ENCODE measurements at regions not wholly inside any gene's neighbourhood (a gene's known extent, or its start where the extent isn't known, plus 50 kb on each side); places are given as distances from the start of the nearest gene placed in this dataset.
"Not testable (repeated sequence)": the region's sequence is repeated elsewhere in the genome, so short reads cannot be mapped to it uniquely, and the experiment has no call there.

DNA sequence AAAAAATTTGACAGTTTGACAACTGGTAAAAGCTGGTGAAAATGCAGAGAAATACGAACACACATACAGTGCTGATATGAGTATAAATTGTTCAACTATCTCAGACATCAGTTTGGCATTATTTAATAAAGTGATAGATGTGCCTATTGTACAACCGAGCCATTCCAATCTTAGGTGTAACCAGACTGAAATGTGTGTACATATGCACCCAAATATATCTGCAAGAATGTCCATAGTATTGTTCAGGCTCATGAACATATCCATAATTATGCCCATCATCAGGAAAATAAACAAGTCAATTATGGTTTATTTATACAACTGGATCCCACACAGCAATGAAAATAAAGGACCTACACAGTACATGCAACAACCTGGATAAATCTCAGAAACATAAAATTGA lies 188.9 kb upstream of the DDX53 start:
- in situ Hi-C loops (cut with HindIII; ENCODE audit: low pct_unique_long_range_greater_than_20kb, low sequenced_read_pairs): no loop called here
- DNase-seq (ENCODE audit: low read depth, low spot score): no peak

DNA sequence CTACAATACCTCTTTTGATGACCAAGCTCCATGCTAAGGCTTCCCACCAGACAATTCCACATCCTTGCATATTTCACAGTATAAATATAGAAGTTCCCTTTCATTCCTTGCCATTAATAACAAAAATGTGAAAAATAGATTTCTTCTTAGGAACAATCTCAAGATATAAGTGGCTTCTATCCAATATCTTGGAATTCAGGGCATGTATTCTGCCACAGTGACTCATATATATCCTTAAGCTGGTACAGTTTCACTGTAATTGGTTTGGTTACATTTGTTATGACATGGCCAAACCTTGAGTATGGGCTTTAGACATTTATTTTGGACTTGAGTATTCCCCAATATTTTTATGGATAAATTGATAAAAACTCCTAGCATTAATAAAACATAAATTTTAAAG lies 181.7 kb upstream of the DDX53 start:
- in situ Hi-C loops (cut with HindIII; ENCODE audit: low pct_unique_long_range_greater_than_20kb, low sequenced_read_pairs): no loop called here
- DNase-seq (ENCODE audit: low read depth, low spot score): no peak

DNA sequence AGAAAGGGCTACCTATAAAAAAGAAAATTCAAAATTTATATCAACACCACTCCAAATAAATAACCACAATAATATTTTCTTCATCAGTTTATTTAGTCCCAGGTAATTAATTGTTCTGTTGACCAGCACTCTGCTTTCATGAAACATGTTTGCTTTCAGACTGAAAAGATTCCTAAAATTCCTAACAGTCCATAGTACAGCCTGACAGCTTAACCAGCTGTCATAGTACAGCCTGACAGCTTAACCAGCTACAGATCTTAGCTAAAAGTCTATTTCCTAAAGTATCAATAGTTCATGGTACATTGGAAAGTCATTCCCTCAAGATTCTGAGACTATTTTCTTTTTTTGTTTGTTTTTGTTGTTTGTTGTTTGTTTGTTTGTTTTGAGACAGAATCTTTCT lies 144.1 kb upstream of the DDX53 start:
- in situ Hi-C loops (cut with HindIII; ENCODE audit: low pct_unique_long_range_greater_than_20kb, low sequenced_read_pairs): no loop called here
- no peak for DNase-seq (ENCODE audit: low read depth, low spot score)

DNA sequence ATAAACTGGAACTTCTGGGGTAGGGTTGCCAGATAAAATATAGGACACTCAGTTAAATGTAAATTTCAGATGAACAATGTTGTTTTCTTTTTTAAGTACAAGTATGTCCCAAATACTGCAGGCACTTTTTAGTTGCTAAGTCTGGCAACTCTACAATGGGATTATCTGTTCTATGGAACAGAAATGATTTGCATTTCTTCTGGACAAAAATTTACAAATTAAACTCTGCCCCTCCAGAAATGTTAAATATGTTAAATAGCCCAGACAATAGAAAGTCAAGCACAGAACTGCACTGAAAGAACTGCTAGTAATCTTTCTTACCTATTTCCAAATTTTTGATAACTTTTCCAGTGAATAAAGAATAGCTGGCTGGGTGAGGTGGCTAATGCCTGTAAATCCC lies 140.1 kb upstream of the DDX53 start:
- in situ Hi-C loops (cut with HindIII; ENCODE audit: low pct_unique_long_range_greater_than_20kb, low sequenced_read_pairs): no loop called here

DNA sequence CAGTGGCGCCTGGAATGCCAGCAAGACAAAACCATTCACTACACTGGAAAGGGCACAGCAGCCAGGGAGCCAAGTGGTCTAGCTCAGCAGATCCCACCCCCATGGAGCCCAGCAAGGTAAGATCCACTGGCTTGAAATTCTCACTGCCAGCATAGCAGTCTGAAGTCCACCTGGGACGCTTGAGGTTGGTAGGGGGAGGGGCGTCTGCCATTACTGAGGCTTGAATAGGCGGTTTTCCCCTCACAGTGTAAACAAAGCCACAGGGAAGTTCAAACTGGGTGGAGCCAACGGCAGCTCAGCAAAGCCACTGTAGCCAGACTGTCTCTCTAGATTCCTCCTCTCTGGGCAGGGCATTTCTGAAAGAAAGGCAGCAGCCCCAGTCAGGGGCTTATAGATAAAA lies 133.0 kb upstream of the DDX53 start:
- in situ Hi-C loops (cut with HindIII; ENCODE audit: low pct_unique_long_range_greater_than_20kb, low sequenced_read_pairs); DNase-seq (ENCODE audit: low read depth, low spot score): not testable (repeated sequence)

More for the DNA sequence above, 140.1 kb upstream of the DDX53 start:
- DNase-seq (ENCODE audit: low read depth, low spot score): no peak

DNA sequence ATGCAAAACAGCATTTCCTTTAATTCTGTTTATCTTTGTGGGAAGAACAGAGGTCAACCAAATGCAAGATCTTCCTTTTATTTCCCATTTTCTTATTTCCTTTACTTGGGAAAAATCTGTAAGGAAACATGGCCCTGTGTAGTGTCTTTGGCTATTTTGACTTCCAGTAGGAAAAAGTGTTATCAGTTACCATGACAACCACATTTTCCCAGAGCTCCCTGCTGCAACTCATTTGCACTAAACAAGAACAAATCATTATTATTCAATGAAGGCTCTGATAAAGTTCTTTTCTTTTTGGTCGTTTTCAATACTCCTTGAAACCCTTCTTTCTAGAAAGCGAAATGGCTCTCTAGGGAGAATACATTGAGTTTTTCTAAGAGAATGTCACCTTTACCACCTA lies 117.2 kb upstream of the DDX53 start:
- in situ Hi-C loops (cut with HindIII; ENCODE audit: low pct_unique_long_range_greater_than_20kb, low sequenced_read_pairs): no loop called here
- DNase-seq (ENCODE audit: low read depth, low spot score): no peak

DNA sequence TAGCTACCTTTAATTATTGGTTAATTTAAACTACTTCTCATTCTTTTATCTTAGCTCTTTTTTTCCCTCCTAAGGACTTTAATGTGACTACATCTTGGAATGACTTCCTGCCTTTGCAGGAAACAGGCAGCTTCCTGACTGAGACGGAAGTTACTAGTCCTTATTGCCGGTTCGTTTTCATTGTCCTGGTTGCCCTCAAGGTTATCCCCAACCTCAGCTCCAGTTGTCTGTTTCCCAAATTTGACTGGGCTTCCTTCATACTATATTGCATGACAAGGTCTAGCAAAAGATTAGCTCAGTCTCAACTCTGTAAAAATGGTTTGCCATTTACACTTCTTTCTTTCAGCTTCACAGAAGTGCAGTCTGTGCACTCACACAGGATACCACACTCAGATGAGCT lies 109.9 kb upstream of the DDX53 start:
- DNase-seq (ENCODE audit: low read depth, low spot score): no peak
- in situ Hi-C loops (cut with HindIII; ENCODE audit: low pct_unique_long_range_greater_than_20kb, low sequenced_read_pairs): no loop called here

DNA sequence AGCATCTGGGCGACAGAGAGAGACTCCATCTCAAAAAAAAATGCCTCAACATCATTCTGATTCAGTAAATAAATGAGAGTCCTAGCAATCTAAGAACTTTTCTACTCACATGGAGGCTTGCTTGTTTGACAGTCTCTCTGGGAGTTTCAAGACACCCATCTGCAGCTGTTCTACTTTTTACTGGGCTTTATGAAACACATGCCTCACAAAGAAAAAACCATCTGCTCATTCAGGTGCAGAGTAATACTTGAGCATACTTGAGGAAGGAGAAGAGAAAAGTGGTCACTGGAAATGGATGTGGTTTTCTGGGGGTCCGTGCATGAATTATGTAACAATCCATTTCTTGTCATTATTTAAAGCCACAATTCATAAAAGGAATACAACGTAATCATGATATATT lies 87.1 kb upstream of the DDX53 start:
- in situ Hi-C loops (cut with HindIII; ENCODE audit: low pct_unique_long_range_greater_than_20kb, low sequenced_read_pairs): no loop called here
- no peak for DNase-seq (ENCODE audit: low read depth, low spot score)

DNA sequence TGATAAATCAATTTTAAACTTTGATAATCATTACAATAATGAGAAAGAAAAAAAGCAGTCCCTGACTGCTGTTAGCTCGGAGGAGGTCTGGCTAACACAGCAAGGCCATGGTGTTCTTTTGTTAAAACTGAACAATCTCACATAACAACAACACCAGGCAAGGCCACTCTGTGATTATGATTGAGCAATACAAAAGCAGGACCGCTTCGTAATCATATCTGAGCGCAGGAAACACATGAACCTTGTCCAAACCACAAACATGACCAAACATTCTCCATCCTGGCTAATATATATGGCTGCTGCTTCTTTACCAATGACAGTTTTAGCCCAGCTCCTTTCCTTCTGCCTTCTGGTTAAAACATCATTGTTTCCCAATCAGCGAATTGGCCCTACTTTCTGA lies 76.8 kb upstream of the DDX53 start:
- no peak for DNase-seq (ENCODE audit: low read depth, low spot score)
- in situ Hi-C loops (cut with HindIII; ENCODE audit: low pct_unique_long_range_greater_than_20kb, low sequenced_read_pairs): no loop called here

DNA sequence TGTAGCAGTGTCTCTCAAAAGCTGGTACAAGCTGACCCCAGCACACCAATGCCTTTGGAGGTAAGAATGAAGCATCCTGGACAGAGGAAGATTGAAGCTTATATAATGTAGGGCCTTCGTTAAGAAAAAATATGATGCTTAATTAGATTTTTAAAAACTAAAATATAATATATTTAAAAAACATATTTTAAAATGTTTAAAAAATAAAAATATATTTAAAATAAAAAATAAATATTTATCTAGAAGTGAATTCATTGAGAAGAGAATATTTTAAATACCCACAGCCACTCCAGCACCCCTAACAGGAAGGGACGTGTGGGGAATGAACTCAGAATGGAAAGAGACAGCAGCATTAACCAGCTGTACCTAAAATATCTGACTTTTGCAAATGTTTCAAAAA lies 65.1 kb upstream of the DDX53 start:
- no peak for DNase-seq (ENCODE audit: low read depth, low spot score)
- in situ Hi-C loops (cut with HindIII; ENCODE audit: low pct_unique_long_range_greater_than_20kb, low sequenced_read_pairs): no loop called here

DNA sequence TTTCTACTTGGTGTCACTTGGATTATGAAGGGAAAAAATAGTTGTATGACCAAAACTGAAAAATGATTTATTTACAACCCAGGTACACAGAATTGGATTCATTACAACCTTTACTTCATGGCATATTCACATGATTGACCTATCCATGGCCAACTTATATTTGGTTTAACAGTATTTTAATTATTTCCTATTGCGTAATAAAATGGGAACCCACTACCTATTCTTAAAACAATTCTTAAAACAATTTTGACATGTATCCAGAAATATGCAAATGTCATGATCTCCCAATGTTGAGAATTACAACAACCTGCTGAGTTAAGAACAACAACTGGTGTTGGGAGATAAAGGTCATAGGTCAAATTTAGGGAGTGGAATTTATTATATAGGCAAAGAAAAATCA lies 54.8 kb upstream of the DDX53 start:
- no peak for DNase-seq (ENCODE audit: low read depth, low spot score)
- in situ Hi-C loops (cut with HindIII; ENCODE audit: low pct_unique_long_range_greater_than_20kb, low sequenced_read_pairs): no loop called here

Small RNA genes in the stretch of these regions (small RNA-seq; reads per million reads assigned to genes)
- gene RNU6-266P: 0 reads per million in 2 experiments
